ENCODE measurements at regions not wholly inside any gene's neighbourhood (a gene's known extent, or its start where the extent isn't known, plus 50 kb on each side); places are given as distances from the start of the nearest gene placed in this dataset.

DNA sequence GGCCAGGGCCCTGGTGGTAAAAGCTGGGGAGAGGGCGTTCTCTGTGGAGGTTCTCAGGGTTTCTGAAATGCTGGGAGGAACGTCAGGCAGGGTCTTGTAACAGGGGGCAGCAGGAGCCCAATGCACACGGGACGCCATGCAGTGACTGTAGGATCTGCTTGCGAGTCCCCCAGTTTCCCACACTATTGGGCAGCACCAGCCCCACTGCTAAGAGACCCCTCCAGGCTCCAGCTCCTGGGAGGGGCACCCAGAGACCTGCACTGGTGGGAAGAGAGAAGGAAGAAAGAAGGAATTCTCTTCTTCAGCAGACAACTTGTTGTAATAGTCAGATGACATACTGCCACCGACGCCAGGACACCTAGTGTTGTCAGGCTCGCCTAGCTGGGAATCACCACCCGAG is 55.2 kb upstream of the RNF7 start:
- 89% methylated on average over 9 of the region's 9 CpGs for WGBS (ENCODE audit: low lambda C conversion rate)
- H3K79me2 ChIP-seq (ENCODE audit: insufficient read depth) = no peaks in the 10 kb centered on the region
- H3K4me1 ChIP-seq (ENCODE audit: control insufficient read depth in 1 of 2, insufficient read depth in 2 of 2, low read depth in 1 of 2, low read length in 1 of 2) = peaks cover 5 to 11% of the 10 kb centered on the region in 2 experiments; a peak in 1 of 4 replicates
- H3K9ac ChIP-seq = no peak overlapping the region
- no peak overlapping the region for H3K4me2 ChIP-seq
- H3K4me3 ChIP-seq (ENCODE audit: low read depth in 2 of 2, low read length in 1 of 2) = no peak overlapping the region
- DNase-seq = no peak
- CTCF ChIA-PET = no interaction called here
- POLR2A ChIA-PET = no interaction called here
- no peaks in the 10 kb centered on the region for H4K20me1 ChIP-seq (ENCODE audit: insufficient read depth)
- no peaks in the 10 kb centered on the region for H3K9me3 ChIP-seq
- H3K9me2 ChIP-seq = no peaks in the 10 kb centered on the region
- no peaks in the 10 kb centered on the region for H3K36me3 ChIP-seq (replicated peaks in 1 of 2; ENCODE audit: control insufficient read depth in 1 of 2, insufficient read depth in 2 of 2, low read length in 1 of 2)
- no peak overlapping the region for H3K27ac ChIP-seq (ENCODE audit: low read depth in 2 of 2, low read length in 1 of 2)
- H3K27me3 ChIP-seq (ENCODE audit: insufficient read depth) = no peaks in the 10 kb centered on the region
- H2AFZ ChIP-seq (ENCODE audit: low read depth) = no peak overlapping the region
- H3F3A ChIP-seq (replicated peaks; ENCODE audit: insufficient read depth) = no peaks in the 10 kb centered on the region
- TF ChIP-seq, protein P1, sequence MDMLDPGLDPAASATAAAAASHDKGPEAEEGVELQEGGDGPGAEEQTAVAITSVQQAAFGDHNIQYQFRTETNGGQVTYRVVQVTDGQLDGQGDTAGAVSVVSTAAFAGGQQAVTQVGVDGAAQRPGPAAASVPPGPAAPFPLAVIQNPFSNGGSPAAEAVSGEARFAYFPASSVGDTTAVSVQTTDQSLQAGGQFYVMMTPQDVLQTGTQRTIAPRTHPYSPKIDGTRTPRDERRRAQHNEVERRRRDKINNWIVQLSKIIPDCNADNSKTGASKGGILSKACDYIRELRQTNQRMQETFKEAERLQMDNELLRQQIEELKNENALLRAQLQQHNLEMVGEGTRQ (IDR thresholded peaks at IDR 0.05; ENCODE audit: borderline replicate concordance, low read depth, low read length) = no peak
- TF ChIP-seq RFX5 (IDR thresholded peaks at IDR 0.05; ENCODE audit: low read length) (no peak), MXI1 (IDR thresholded peaks at IDR 0.05; ENCODE audit: low read depth, low read length) (no peak), MEF2A (IDR thresholded peaks at IDR 0.05; ENCODE audit: borderline replicate concordance, low read depth) (no peak), FOXJ3 (CRISPR knock-in tag; IDR thresholded peaks at IDR 0.05) (no peak), GABPA (IDR thresholded peaks at IDR 0.05; ENCODE audit: low read depth) (no peak), FOXM1 (IDR thresholded peaks at IDR 0.05; ENCODE audit: low read depth) (no peak), POLR2AphosphoS5 (IDR thresholded peaks at IDR 0.05; ENCODE audit: low read depth, low read length) (no peak), JUND (IDR thresholded peaks at IDR 0.05) (no peak), ELF1 (IDR thresholded peaks at IDR 0.05) (no peak), RCOR1 (IDR thresholded peaks at IDR 0.05; ENCODE audit: low read length) (no peak)
- TF ChIP-seq, protein P2, sequence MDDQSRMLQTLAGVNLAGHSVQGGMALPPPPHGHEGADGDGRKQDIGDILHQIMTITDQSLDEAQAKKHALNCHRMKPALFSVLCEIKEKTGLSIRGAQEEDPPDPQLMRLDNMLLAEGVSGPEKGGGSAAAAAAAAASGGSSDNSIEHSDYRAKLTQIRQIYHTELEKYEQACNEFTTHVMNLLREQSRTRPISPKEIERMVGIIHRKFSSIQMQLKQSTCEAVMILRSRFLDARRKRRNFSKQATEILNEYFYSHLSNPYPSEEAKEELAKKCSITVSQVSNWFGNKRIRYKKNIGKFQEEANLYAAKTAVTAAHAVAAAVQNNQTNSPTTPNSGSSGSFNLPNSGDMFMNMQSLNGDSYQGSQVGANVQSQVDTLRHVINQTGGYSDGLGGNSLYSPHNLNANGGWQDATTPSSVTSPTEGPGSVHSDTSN (IDR thresholded peaks at IDR 0.05) = no peak
- TF ChIP-seq, protein P3, sequence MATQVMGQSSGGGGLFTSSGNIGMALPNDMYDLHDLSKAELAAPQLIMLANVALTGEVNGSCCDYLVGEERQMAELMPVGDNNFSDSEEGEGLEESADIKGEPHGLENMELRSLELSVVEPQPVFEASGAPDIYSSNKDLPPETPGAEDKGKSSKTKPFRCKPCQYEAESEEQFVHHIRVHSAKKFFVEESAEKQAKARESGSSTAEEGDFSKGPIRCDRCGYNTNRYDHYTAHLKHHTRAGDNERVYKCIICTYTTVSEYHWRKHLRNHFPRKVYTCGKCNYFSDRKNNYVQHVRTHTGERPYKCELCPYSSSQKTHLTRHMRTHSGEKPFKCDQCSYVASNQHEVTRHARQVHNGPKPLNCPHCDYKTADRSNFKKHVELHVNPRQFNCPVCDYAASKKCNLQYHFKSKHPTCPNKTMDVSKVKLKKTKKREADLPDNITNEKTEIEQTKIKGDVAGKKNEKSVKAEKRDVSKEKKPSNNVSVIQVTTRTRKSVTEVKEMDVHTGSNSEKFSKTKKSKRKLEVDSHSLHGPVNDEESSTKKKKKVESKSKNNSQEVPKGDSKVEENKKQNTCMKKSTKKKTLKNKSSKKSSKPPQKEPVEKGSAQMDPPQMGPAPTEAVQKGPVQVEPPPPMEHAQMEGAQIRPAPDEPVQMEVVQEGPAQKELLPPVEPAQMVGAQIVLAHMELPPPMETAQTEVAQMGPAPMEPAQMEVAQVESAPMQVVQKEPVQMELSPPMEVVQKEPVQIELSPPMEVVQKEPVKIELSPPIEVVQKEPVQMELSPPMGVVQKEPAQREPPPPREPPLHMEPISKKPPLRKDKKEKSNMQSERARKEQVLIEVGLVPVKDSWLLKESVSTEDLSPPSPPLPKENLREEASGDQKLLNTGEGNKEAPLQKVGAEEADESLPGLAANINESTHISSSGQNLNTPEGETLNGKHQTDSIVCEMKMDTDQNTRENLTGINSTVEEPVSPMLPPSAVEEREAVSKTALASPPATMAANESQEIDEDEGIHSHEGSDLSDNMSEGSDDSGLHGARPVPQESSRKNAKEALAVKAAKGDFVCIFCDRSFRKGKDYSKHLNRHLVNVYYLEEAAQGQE (IDR thresholded peaks at IDR 0.05; ENCODE audit: low read depth, low read length) = no peak
- TF ChIP-seq, protein P4, sequence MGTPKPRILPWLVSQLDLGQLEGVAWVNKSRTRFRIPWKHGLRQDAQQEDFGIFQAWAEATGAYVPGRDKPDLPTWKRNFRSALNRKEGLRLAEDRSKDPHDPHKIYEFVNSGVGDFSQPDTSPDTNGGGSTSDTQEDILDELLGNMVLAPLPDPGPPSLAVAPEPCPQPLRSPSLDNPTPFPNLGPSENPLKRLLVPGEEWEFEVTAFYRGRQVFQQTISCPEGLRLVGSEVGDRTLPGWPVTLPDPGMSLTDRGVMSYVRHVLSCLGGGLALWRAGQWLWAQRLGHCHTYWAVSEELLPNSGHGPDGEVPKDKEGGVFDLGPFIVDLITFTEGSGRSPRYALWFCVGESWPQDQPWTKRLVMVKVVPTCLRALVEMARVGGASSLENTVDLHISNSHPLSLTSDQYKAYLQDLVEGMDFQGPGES (IDR thresholded peaks at IDR 0.05; ENCODE audit: low read depth, low read length) = no peak
- TF ChIP-seq, protein P5, sequence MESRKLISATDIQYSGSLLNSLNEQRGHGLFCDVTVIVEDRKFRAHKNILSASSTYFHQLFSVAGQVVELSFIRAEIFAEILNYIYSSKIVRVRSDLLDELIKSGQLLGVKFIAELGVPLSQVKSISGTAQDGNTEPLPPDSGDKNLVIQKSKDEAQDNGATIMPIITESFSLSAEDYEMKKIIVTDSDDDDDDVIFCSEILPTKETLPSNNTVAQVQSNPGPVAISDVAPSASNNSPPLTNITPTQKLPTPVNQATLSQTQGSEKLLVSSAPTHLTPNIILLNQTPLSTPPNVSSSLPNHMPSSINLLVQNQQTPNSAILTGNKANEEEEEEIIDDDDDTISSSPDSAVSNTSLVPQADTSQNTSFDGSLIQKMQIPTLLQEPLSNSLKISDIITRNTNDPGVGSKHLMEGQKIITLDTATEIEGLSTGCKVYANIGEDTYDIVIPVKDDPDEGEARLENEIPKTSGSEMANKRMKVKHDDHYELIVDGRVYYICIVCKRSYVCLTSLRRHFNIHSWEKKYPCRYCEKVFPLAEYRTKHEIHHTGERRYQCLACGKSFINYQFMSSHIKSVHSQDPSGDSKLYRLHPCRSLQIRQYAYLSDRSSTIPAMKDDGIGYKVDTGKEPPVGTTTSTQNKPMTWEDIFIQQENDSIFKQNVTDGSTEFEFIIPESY (IDR thresholded peaks at IDR 0.05; ENCODE audit: borderline replicate concordance, low read depth) = no peak
- TF ChIP-seq, protein P6, sequence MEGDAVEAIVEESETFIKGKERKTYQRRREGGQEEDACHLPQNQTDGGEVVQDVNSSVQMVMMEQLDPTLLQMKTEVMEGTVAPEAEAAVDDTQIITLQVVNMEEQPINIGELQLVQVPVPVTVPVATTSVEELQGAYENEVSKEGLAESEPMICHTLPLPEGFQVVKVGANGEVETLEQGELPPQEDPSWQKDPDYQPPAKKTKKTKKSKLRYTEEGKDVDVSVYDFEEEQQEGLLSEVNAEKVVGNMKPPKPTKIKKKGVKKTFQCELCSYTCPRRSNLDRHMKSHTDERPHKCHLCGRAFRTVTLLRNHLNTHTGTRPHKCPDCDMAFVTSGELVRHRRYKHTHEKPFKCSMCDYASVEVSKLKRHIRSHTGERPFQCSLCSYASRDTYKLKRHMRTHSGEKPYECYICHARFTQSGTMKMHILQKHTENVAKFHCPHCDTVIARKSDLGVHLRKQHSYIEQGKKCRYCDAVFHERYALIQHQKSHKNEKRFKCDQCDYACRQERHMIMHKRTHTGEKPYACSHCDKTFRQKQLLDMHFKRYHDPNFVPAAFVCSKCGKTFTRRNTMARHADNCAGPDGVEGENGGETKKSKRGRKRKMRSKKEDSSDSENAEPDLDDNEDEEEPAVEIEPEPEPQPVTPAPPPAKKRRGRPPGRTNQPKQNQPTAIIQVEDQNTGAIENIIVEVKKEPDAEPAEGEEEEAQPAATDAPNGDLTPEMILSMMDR (IDR thresholded peaks at IDR 0.05) = no peak
- TF ChIP-seq, protein P7, sequence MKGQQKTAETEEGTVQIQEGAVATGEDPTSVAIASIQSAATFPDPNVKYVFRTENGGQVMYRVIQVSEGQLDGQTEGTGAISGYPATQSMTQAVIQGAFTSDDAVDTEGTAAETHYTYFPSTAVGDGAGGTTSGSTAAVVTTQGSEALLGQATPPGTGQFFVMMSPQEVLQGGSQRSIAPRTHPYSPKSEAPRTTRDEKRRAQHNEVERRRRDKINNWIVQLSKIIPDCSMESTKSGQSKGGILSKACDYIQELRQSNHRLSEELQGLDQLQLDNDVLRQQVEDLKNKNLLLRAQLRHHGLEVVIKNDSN (IDR thresholded peaks at IDR 0.05; ENCODE audit: borderline replicate concordance, low read depth) = no peak
